DOHH2 (cell line): ENCODE measurements at regions not wholly inside any gene's neighbourhood (a gene's known extent, or its start where the extent isn't known, plus 50 kb on each side); places are given as distances from the start of the nearest gene placed in this dataset.

ENCODE experiments used
- H3F3A ChIP-seq: fragments of 200-600 bp; sonication (generic), shearing (Covaris generic); 2 replicates; pipeline ENCODE4 v1.6.0; 2016; ENCODE audit warnings: antibody characterized with exemption, mild to moderate bottlenecking; ENCODE audit not compliant: control insufficient read depth, insufficient read depth
- H3K27ac ChIP-seq: fragments of 200-600 bp; sonication (generic); 2 replicates; pipeline ENCODE4 v1.5.1; 2014; ENCODE audit warnings: low read depth, mild to moderate bottlenecking, low read length, moderate library complexity
- H3K27me3 ChIP-seq: fragments of 200-600 bp; sonication (generic); 2 replicates; pipeline ENCODE4 v1.6.1; 2014; ENCODE audit warnings: mild to moderate bottlenecking, low read length, mixed read lengths; ENCODE audit not compliant: control insufficient read depth
- H3K36me3 ChIP-seq: fragments of 200-600 bp; sonication (generic); 2 replicates; pipeline ENCODE4 v1.6.1; 2014; ENCODE audit warnings: mild to moderate bottlenecking, low read length, moderate library complexity, mixed read lengths; ENCODE audit not compliant: control insufficient read depth
- H3K4me1 ChIP-seq: fragments of 200-600 bp; sonication (generic); 2 replicates; pipeline ENCODE4 v1.6.1; 2014; ENCODE audit warnings: mild to moderate bottlenecking, low read length, mixed read lengths; ENCODE audit not compliant: control insufficient read depth
- H3K4me2 ChIP-seq: fragments of 200-600 bp; sonication (generic); 2 replicates; pipeline ENCODE4 v1.6.0; 2014; ENCODE audit warnings: mild to moderate bottlenecking, low read length, moderate library complexity
- H3K4me3 ChIP-seq: fragments of 200-600 bp; sonication (generic); 2 replicates; pipeline ENCODE4 v1.5.1; 2014; ENCODE audit warnings: mild to moderate bottlenecking, low read length, mixed read lengths
- H3K79me2 ChIP-seq: fragments of 200-600 bp; sonication (generic); 2 replicates; pipeline ENCODE4 v1.6.1; 2014; ENCODE audit warnings: mild to moderate bottlenecking, low read length, mixed read lengths; ENCODE audit not compliant: control insufficient read depth
- H3K9me2 ChIP-seq: fragments of 200-600 bp; sonication (generic); replicated peaks from 2 replicates; pipeline ENCODE4 v1.6.1; 2014; ENCODE audit warnings: mild to moderate bottlenecking, low read length, mixed read lengths; ENCODE audit not compliant: control insufficient read depth
- H3K9me3 ChIP-seq: fragments of 200-600 bp; sonication (generic); 2 replicates; pipeline ENCODE4 v1.6.1; 2014; ENCODE audit warnings: antibody characterized with exemption, low read length, mixed read lengths; ENCODE audit not compliant: control insufficient read depth, insufficient read depth
- H4K20me1 ChIP-seq: fragments of 200-600 bp; sonication (generic); 2 replicates; pipeline ENCODE4 v1.6.0; 2014; ENCODE audit warnings: low read depth, mild to moderate bottlenecking, antibody characterized with exemption, low read length, moderate library complexity; ENCODE audit not compliant: control insufficient read depth, insufficient read depth
- CTCF ChIP-seq: fragments of 200-600 bp; sonication (generic); IDR thresholded peaks from one replicate; pipeline ENCODE4 v1.5.1; 2014; ENCODE audit warnings: antibody characterized with exemption, mild to moderate bottlenecking, low read depth, low read length; ENCODE audit not compliant: poor library complexity, severe bottlenecking
- EZH2phosphoT487 ChIP-seq: fragments of 200-600 bp; sonication (generic); IDR thresholded peaks from 2 replicates; pipeline ENCODE4 v1.6.1; 2017; ENCODE audit warnings: borderline replicate concordance, mild to moderate bottlenecking, antibody characterized with exemption, low read length, moderate library complexity, mixed read lengths

DNA sequence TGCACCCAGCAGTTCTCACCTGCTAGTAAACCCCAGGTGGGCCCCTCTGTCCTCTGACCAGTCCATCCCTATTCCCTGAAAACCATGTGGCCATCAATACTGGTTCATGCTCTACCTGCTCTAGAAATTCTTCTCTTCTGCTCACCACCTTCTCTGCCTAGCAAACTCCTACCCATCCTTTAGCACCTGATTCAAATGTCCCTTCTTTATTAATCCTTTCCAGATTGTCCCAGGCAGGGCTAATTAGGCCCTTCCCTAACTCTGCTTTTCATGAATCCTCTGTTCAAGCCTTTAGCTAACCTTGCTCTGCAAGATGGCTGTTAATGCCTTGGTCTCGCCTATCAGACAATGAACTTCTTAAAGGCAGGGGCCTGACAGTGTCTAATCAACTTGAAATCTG is 62.1 kb upstream of the TRABD2B start:
- H3K4me3 ChIP-seq, result no peak overlapping the region

GRCh38 chr1:48058135-48059025 is 61.2 kb upstream of the TRABD2B start:
- Histone ChIP-seq H3K9me2 (no peaks in the 10 kb centered on the region), H3K4me3 (no peak overlapping the region), H3K9me3 (no peaks in the 10 kb centered on the region), H3K36me3 (no peaks in the 10 kb centered on the region), H3F3A (no peaks in the 10 kb centered on the region), H3K4me2 (no peak overlapping the region), H3K27me3 (no peaks in the 10 kb centered on the region), H3K4me1 (0 out of 2 replicates have a peak, but pooled peaks cover 3% of the 10 kb centered on the region), H3K79me2 (no peaks in the 10 kb centered on the region), H4K20me1 (no peaks in the 10 kb centered on the region), H3K27ac (no peak overlapping the region)
- TF ChIP-seq CTCF, result no peak
- TF ChIP-seq EZH2phosphoT487, result no peak

More for the DNA sequence above, 62.1 kb upstream of the TRABD2B start:
- Histone ChIP-seq H3K4me1 (0 out of 2 replicates have a peak, but pooled peaks cover 3% of the 10 kb centered on the region), H3K27me3 (no peaks in the 10 kb centered on the region), H3F3A (no peaks in the 10 kb centered on the region), H3K9me3 (no peaks in the 10 kb centered on the region), H3K36me3 (no peaks in the 10 kb centered on the region), H3K9me2 (no peaks in the 10 kb centered on the region), H3K27ac (no peak overlapping the region), H4K20me1 (no peaks in the 10 kb centered on the region), H3K4me2 (no peak overlapping the region), H3K79me2 (no peaks in the 10 kb centered on the region)
- TF ChIP-seq CTCF (no peak), EZH2phosphoT487 (no peak)

GRCh38 chr1:48057249-48057648 is 60.1 kb upstream of the TRABD2B start:
- H3K4me2 ChIP-seq, result no peak overlapping the region
- no peaks in the 10 kb centered on the region for H3K27me3 ChIP-seq
- no peak overlapping the region for H3K4me3 ChIP-seq
- H3K9me3 ChIP-seq, result no peaks in the 10 kb centered on the region
- H3K4me1 ChIP-seq, result 0 out of 2 replicates have a peak, but pooled peaks cover 3% of the 10 kb centered on the region
- H3K27ac ChIP-seq, result no peak overlapping the region
- H3F3A ChIP-seq, result no peaks in the 10 kb centered on the region
- no peaks in the 10 kb centered on the region for H4K20me1 ChIP-seq
- TF ChIP-seq CTCF (no peak), EZH2phosphoT487 (no peak)
- H3K79me2 ChIP-seq, result no peaks in the 10 kb centered on the region
- no peaks in the 10 kb centered on the region for H3K9me2 ChIP-seq
- no peaks in the 10 kb centered on the region for H3K36me3 ChIP-seq
